Right lobe of liver (tissue), 6 donors: ENCODE measurements at regions not wholly inside any gene's neighbourhood (a gene's known extent, or its start where the extent isn't known, plus 50 kb on each side); places are given as distances from the start of the nearest gene placed in this dataset.

Experiments used
- ATAC-seq, 4 donors: fragments of 200-7000 bp; cut with Tn5 transposase; one replicate each; pipeline ENCODE4 v1.9.1; 2020; ENCODE audit warnings: mild to moderate bottlenecking in 4 of 4, moderate library complexity in 4 of 4
- DNase-seq, 3 donors: peaks; one replicate each; pipeline ENCODE4 v3.0.0-alpha.2; 2020
- H3K27ac ChIP-seq, 3 donors: fragments of 200-600 bp; one replicate each; pipeline ENCODE4 v1.8.0; 2022
- H3K27me3 ChIP-seq, 2 donors: fragments of 200-600 bp; one replicate each; pipeline ENCODE4 v1.8.0; 2022
- H3K36me3 ChIP-seq, 4 donors: fragments of 200-600 bp; sonication (generic) in 1 of 4; one replicate each; pipeline versions ENCODE4 v1.5.1 to v1.8.0; 2017 to 2022; ENCODE audit warnings: control low read depth in 1 of 4
- H3K4me1 ChIP-seq, 4 donors: fragments of 200-600 bp; sonication (generic) in 1 of 4; one replicate each; pipeline versions ENCODE4 v1.5.1 to v1.8.0; 2017 to 2022; ENCODE audit warnings: control low read depth in 1 of 4
- H3K4me3 ChIP-seq, 3 donors: fragments of 200-600 bp; one replicate each; pipeline ENCODE4 v1.8.0; 2022
- H3K9me3 ChIP-seq, 4 donors: fragments of 200-600 bp; sonication (generic) in 1 of 4; one replicate each; pipeline versions ENCODE4 v1.5.1 to v1.8.0; 2017 to 2022; ENCODE audit warnings: control low read depth in 1 of 4
- POLR2A ChIP-seq: fragments of 450-650 bp; IDR thresholded peaks from one replicate; pipeline ENCODE4 v1.6.1; 2017; ENCODE audit warnings: antibody characterized with exemption, mild to moderate bottlenecking
- WGBS: methylation state at CpG from one replicate; pipeline ENCODE4 v1.1.6; 2018; ENCODE audit warnings: low coverage, low lambda C conversion rate; ENCODE audit not compliant: insufficient coverage; ENCODE audit errors: missing lambda C conversion rate; 5-methylcytosine and 5-hydroxymethylcytosine counted together
- intact Hi-C, 2 donors: fragments of 100-400 bp; cut with DNase I; formaldehyde crosslinking; loops; one replicate each; pipeline versions ENCODE4 v1.11.2 to v1.14.1; 2022
- small RNA-seq, 2 experiments: library from RNA; depleted of rRNA; stranded (forward); fragments of <200 nt; gene quantifications; one replicate each; pipeline ENCODE3, GENCODE V24; 2016
- TF ChIP-seq, protein P1 (sequence below), 4 donors: fragments of 200-600 bp in 3 of 4; fragments of 450-650 bp in 1 of 4; IDR thresholded peaks; one replicate each; pipeline versions ENCODE4 v1.5.1 to v1.8.0; 2016 to 2022; ENCODE audit warnings: antibody characterized with exemption in 4 of 4, mild to moderate bottlenecking in 2 of 4
- donor health status: DM: no; HTN: yes; CAD: no.
- donor health status: DM: no; HTN: no; CAD: no.
- donor health status: DM: no; HTN: no; CAD: no.
- donor health status: DM: no; HTN: yes; CAD: no.
- donor health status: DM: no; HTN: yes; CAD: no.

GRCh38 chr13:67292886-67293285, 62.8 kb upstream of the PCDH9 start:
- Histone ChIP-seq H3K27ac (no peak overlapping the region), H3K9me3 (no peaks in the 10 kb centered on the region), H3K4me3 (no peak overlapping the region), H3K27me3 (no peaks in the 10 kb centered on the region), H3K36me3 (no peaks in the 10 kb centered on the region), H3K4me1 (no peaks in the 10 kb centered on the region)
- TF ChIP-seq, protein P1, sequence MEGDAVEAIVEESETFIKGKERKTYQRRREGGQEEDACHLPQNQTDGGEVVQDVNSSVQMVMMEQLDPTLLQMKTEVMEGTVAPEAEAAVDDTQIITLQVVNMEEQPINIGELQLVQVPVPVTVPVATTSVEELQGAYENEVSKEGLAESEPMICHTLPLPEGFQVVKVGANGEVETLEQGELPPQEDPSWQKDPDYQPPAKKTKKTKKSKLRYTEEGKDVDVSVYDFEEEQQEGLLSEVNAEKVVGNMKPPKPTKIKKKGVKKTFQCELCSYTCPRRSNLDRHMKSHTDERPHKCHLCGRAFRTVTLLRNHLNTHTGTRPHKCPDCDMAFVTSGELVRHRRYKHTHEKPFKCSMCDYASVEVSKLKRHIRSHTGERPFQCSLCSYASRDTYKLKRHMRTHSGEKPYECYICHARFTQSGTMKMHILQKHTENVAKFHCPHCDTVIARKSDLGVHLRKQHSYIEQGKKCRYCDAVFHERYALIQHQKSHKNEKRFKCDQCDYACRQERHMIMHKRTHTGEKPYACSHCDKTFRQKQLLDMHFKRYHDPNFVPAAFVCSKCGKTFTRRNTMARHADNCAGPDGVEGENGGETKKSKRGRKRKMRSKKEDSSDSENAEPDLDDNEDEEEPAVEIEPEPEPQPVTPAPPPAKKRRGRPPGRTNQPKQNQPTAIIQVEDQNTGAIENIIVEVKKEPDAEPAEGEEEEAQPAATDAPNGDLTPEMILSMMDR (IDR thresholded peaks at IDR 0.05), result no peak
- no peak for TF ChIP-seq POLR2A
- no peak for ATAC-seq
- no peak for DNase-seq
- intact Hi-C loops, result no loop called here
- WGBS, result 15% methylated on average over 1 of the region's 1 CpG

GRCh38 chr13:67285611-67286010, 55.5 kb upstream of the PCDH9 start:
- no peak overlapping the region for H3K4me3 ChIP-seq
- intact Hi-C loops, result no loop called here
- H3K27ac ChIP-seq, result no peak overlapping the region
- H3K4me1 ChIP-seq, result no peaks in the 10 kb centered on the region
- WGBS, result 50% methylated on average over 1 of the region's 1 CpG
- H3K9me3 ChIP-seq, result no peaks in the 10 kb centered on the region
- DNase-seq, result no peak
- no peaks in the 10 kb centered on the region for H3K27me3 ChIP-seq
- no peaks in the 10 kb centered on the region for H3K36me3 ChIP-seq
- no peak for TF ChIP-seq POLR2A
- ATAC-seq, result no peak

DNA sequence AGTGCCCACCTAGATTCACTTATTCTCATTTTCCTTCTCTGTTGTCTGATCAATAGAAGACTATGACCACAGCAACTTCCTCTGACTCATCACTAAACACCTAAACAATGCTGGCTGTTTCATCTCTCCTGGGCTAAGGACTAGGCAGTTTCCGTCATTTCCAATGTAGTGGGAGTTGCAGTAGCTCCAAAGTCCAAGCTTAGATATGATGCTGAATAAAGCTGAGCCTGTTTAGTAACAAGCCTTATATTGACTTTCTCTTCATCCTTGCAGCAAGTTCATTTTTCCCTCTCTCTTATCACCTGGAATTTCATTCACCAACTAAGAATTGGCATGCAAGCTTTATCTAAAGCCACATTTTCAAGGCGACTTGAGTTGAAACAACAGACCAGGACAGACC, 53.5 kb upstream of the PCDH9 start:
- Histone ChIP-seq H3K36me3 (no peaks in the 10 kb centered on the region), H3K4me1 (no peaks in the 10 kb centered on the region), H3K9me3 (no peaks in the 10 kb centered on the region), H3K27ac (no peak overlapping the region), H3K27me3 (no peaks in the 10 kb centered on the region), H3K4me3 (no peak overlapping the region)
- TF ChIP-seq, protein P1 (IDR thresholded peaks at IDR 0.05), result no peak
- TF ChIP-seq POLR2A, result no peak
- intact Hi-C loops, result no loop called here
- ATAC-seq, result no peak
- DNase-seq, result no peak
- 50% methylated on average over 2 of the region's 2 CpGs for WGBS

DNA sequence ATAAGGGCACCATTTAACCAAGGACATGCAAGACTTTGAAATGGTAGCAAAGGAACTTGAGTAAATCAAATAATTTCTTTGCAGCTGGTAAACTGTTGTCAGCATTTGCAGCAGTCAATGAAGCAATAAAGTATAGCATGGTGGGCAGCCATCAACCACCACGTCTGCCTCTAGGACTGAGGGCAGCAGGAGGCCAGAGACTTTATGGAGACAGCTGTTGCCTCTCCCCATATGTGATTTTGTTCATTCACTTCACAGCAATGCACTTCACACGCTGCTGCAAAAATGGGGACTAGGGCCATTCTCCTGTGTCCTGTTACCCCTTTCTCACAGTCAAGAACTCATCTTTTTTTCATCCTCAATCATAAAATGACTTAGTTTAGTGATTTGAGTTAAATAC, 51.3 kb upstream of the PCDH9 start:
- no peak for DNase-seq
- H3K36me3 ChIP-seq, result no peaks in the 10 kb centered on the region
- 28% methylated on average over 2 of the region's 2 CpGs for whole genome bisulfite sequencing
- ATAC-seq, result no peak
- H3K4me3 ChIP-seq, result no peak overlapping the region
- no peaks in the 10 kb centered on the region for H3K27me3 ChIP-seq
- TF ChIP-seq POLR2A, result no peak
- H3K9me3 ChIP-seq, result no peaks in the 10 kb centered on the region
- no peak overlapping the region for H3K27ac ChIP-seq
- intact Hi-C loops, result no loop called here
- H3K4me1 ChIP-seq, result no peaks in the 10 kb centered on the region

Small RNA genes lying in the stretch of these regions (small RNA-seq; reads per million reads assigned to genes)
- gene RN7SL761P (0 to 0.10 reads per million in 2 experiments), gene RPL37P21 (0 reads per million in 2 experiments), gene RPS3AP52 (0 reads per million in 2 experiments), gene SNRPFP3 (0 reads per million in 2 experiments)
